Kidney (tissue), 13 donors: ENCODE measurements at regions not wholly inside any gene's neighbourhood (a gene's known extent, or its start where the extent isn't known, plus 50 kb on each side); places are given as distances from the start of the nearest gene placed in this dataset.

Experiments used
- DNase-seq, 5 donors: peaks; one replicate each; pipeline ENCODE4 v3.0.0-alpha.2; 2013 to 2020
- FAIRE-seq: peaks from 2 replicates; lab custom pipeline; 2012; peaks lifted over from hg19 to GRCh38; lab: Jason Lieb, UNC
- H3K27ac ChIP-seq, 2 donors: one replicate each; pipeline ENCODE4 v1.7.0; 2013; ENCODE audit warnings: low read depth in 2 of 2, low read length in 2 of 2, inconsistent platforms in 1 of 2
- H3K27me3 ChIP-seq: one replicate; pipeline ENCODE4 v1.7.1; 2013; ENCODE audit warnings: low read length, inconsistent platforms; ENCODE audit not compliant: control insufficient read depth, insufficient read depth
- H3K36me3 ChIP-seq, 3 donors: one replicate each; pipeline versions ENCODE4 v1.7.0 to v1.7.1; 2013; ENCODE audit warnings: low read length in 3 of 3, control low read depth in 1 of 3, inconsistent platforms in 1 of 3; ENCODE audit not compliant: insufficient read depth in 3 of 3, control insufficient read depth in 2 of 3
- H3K4me1 ChIP-seq, 3 donors: one replicate each; pipeline versions ENCODE4 v1.7.0 to v1.7.1; 2013; ENCODE audit warnings: low read length in 3 of 3, inconsistent platforms in 1 of 3, low read depth in 1 of 3; ENCODE audit not compliant: control insufficient read depth in 2 of 3, insufficient read depth in 2 of 3
- H3K4me3 ChIP-seq, 3 donors: one replicate each; pipeline versions ENCODE4 v1.7.0 to v1.8.1; 2013; ENCODE audit warnings: low read length in 3 of 3, control low read depth in 1 of 3, inconsistent platforms in 1 of 3
- H3K9ac ChIP-seq, 3 donors: one replicate each; pipeline versions ENCODE4 v1.7.0 to v1.7.1; 2013; ENCODE audit warnings: low read length in 3 of 3, control low read depth in 1 of 3, inconsistent platforms in 1 of 3
- H3K9me3 ChIP-seq, 3 donors: one replicate each; pipeline versions ENCODE4 v1.7.0 to v1.7.1; 2013; ENCODE audit warnings: low read length in 3 of 3, control low read depth in 1 of 3, inconsistent platforms in 1 of 3; ENCODE audit not compliant: control insufficient read depth in 2 of 3, insufficient read depth in 1 of 3
- intact Hi-C: fragments of 100-400 bp; cut with DNase I; formaldehyde crosslinking; loops from one replicate; pipeline ENCODE4 v1.11.1; 2022
- TF ChIP-seq, protein P1 (sequence below): IDR thresholded peaks from 3 replicates; pipeline ENCODE4 v1.5.1; 2012; ENCODE audit warnings: mild to moderate bottlenecking, moderate library complexity, borderline replicate concordance; ENCODE audit not compliant: insufficient read depth; ENCODE audit errors: extremely low read depth
- donor health status: control.
- donor health status: control.
- donor health status: control.
- donor health status: control.
- donor health status: control.
- donor health status: DM: yes; HTN: yes; CAD: no.
- donor health status: Normal renal cell carcinoma (clear cell type).

DNA sequence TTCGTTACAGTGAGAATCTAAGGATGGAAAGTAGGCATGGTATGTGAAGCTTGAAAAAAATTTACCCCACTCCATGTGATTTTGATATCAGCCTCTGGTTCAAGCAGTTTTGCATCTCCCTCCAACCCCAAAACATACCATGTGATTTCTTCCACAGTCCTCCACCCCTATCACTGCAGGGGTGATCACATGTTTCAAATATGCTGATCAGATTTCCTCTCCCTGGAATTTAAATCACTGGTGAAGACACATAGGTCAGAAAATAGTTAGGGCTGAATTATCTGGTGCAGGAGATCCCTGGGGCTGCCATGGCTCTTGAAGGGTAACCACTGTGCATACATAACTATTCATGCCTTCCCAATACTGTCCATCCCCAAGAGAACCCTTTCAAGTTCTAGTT, 119.7 kb upstream of the THRB start:
- peaks cover 3% of the 10 kb centered on the region for H3K27me3 ChIP-seq
- intact Hi-C loops, result no loop called here
- no peaks in the 10 kb centered on the region for H3K9me3 ChIP-seq
- H3K36me3 ChIP-seq, result no peaks in the 10 kb centered on the region
- no peaks in the 10 kb centered on the region for H3K4me1 ChIP-seq
- no peak overlapping the region for H3K4me3 ChIP-seq
- TF ChIP-seq, protein P1, sequence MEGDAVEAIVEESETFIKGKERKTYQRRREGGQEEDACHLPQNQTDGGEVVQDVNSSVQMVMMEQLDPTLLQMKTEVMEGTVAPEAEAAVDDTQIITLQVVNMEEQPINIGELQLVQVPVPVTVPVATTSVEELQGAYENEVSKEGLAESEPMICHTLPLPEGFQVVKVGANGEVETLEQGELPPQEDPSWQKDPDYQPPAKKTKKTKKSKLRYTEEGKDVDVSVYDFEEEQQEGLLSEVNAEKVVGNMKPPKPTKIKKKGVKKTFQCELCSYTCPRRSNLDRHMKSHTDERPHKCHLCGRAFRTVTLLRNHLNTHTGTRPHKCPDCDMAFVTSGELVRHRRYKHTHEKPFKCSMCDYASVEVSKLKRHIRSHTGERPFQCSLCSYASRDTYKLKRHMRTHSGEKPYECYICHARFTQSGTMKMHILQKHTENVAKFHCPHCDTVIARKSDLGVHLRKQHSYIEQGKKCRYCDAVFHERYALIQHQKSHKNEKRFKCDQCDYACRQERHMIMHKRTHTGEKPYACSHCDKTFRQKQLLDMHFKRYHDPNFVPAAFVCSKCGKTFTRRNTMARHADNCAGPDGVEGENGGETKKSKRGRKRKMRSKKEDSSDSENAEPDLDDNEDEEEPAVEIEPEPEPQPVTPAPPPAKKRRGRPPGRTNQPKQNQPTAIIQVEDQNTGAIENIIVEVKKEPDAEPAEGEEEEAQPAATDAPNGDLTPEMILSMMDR, result no peak
- FAIRE-seq, result no peak
- H3K27ac ChIP-seq, result no peak overlapping the region
- H3K9ac ChIP-seq, result no peak overlapping the region
- no peak for DNase-seq

DNA sequence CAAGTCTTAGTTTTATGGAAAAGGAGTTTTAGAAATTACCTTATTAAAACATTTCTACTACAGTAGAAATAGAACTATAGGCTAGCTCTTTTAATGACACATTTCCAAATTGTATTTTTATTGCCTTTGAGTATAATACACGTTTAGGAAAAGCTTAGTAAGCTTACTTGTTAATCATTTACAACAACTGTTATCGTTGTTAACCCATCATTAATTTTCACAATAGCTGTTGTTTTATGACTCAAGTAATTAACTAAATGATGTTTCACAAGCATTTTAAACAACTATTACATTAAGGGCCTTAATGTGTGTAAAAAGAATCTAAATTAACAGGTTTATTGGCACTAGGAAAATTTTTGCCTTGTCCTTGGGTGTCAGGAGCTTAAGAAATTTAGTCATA, 120.5 kb upstream of the THRB start:
- intact Hi-C loops, result no loop called here
- no peak overlapping the region for H3K9ac ChIP-seq
- H3K4me3 ChIP-seq, result no peak overlapping the region
- FAIRE-seq (no peak), DNase-seq (peak in 2 of 5 donors; percentile 26 to 47)
- H3K27ac ChIP-seq, result no peak overlapping the region
- TF ChIP-seq, protein P1, result no peak
- peaks cover 3% of the 10 kb centered on the region for H3K27me3 ChIP-seq
- H3K36me3 ChIP-seq, result no peaks in the 10 kb centered on the region
- H3K9me3 ChIP-seq, result no peaks in the 10 kb centered on the region
- no peaks in the 10 kb centered on the region for H3K4me1 ChIP-seq

DNA sequence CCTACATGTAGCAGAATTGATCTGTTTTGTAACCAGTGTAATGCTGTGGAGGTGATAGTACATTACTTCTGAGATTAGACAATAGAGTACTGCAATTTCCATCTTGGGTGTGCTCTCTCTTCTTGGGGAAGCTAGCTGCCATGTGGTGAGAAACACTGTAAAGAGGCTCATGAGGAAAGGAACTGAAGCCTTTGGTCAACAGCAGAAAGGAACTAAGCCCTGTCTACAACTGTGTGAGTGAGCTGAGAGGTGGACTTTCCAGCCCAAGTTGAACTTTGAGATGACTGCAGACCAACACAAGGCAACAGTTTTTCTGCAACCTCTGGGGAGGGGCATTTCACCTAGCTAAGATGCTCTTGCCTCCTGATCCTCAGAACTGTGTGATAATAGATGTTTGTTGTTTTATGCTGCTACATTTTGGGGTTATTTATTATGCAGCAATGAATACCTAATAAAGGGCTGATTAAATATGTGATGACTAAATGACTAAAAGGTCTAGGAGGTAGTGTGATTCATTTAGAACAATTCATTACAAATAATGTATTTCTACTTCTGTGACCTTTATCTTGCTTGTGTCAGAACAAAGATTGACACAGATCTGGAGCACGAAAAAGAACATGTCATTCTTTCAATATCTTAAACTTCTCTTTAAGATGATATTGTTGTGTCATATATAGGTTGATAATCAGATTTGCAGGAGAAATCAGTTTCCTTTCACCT, 121.6 kb upstream of the THRB start:
- FAIRE-seq (no peak), DNase-seq (no peak)
- intact Hi-C loops, result no loop called here
- TF ChIP-seq, protein P1, result no peak
- Histone ChIP-seq H3K27me3 (peaks cover 3% of the 10 kb centered on the region), H3K9me3 (no peaks in the 10 kb centered on the region), H3K4me1 (no peaks in the 10 kb centered on the region), H3K27ac (no peak overlapping the region), H3K4me3 (no peak overlapping the region), H3K36me3 (no peaks in the 10 kb centered on the region), H3K9ac (no peak overlapping the region)

DNA sequence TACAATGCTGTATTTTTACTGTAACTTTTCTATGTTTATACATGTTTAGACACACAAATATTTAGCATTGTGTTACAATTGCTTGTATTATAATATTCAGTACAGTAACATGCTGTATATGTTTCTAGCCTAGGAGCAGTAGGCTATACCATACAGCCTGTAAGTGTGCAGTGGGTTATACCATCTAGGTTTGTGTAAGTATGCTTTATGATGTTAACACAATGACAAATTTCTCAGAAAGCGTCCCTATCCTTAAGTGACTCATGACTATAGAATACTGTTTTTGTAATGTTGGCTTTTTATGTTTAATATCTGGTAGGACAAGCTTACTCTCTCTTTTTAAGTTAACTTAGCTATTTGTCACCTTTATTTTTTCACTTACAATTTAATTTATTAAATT, 127.5 kb upstream of the THRB start:
- Histone ChIP-seq H3K27me3 (peaks cover 2% of the 10 kb centered on the region), H3K9me3 (no peaks in the 10 kb centered on the region), H3K9ac (no peak overlapping the region), H3K4me1 (no peaks in the 10 kb centered on the region), H3K27ac (no peak overlapping the region), H3K36me3 (no peaks in the 10 kb centered on the region), H3K4me3 (no peak overlapping the region)
- no peak for DNase-seq
- intact Hi-C loops, result no loop called here
- FAIRE-seq, result no peak
- TF ChIP-seq, protein P1, result no peak
